ENCODE measurements at regions not wholly inside any gene's neighbourhood (a gene's known extent, or its start where the extent isn't known, plus 50 kb on each side); places are given as distances from the start of the nearest gene placed in this dataset.

GRCh38 chr4:96263291-96263690 lies 423.4 kb downstream of the PDHA2 start:
- Mint-ChIP-seq H3K36me3 (peaks cover 8% of the 10 kb centered on the region), H3K9me3 (peaks cover 17% of the 10 kb centered on the region), H3K4me1 (peaks cover 4% of the 10 kb centered on the region), H3K27me3 (ENCODE audit: low read depth) (no peaks in the 10 kb centered on the region), H3K27ac (no peak overlapping the region), H3K4me3 (no peak overlapping the region)
- TF ChIP-seq CTCF (IDR thresholded peaks at IDR 0.05; ENCODE audit: unreplicated experiment): no peak
- DNase-seq (ENCODE audit: low spot score in 2 of 2, unreplicated experiment in 2 of 2): no peak

- Mint-ChIP-seq H3K9me3 (peaks cover 28% of the 10 kb centered on the region), H3K27ac (no peak overlapping the region), H3K4me1 (peaks cover 4% of the 10 kb centered on the region), H3K27me3 (ENCODE audit: low read depth) (no peaks in the 10 kb centered on the region), H3K36me3 (peaks cover 8% of the 10 kb centered on the region), H3K4me3 (no peak overlapping the region)
- no peak for DNase-seq (ENCODE audit: low spot score in 2 of 2, unreplicated experiment in 2 of 2)
- TF ChIP-seq CTCF (IDR thresholded peaks at IDR 0.05; ENCODE audit: unreplicated experiment): no peak
These were observed 425.1 kb downstream of the PDHA2 start for GRCh38 chr4:96264941-96265463.

- TF ChIP-seq CTCF (IDR thresholded peaks at IDR 0.05; ENCODE audit: unreplicated experiment): no peak
- Mint-ChIP-seq H3K9me3 (no peaks in the 10 kb centered on the region), H3K4me3 (no peak overlapping the region), H3K36me3 (no peaks in the 10 kb centered on the region), H3K4me1 (peaks cover 9% of the 10 kb centered on the region), H3K27me3 (ENCODE audit: low read depth) (no peaks in the 10 kb centered on the region), H3K27ac (no peak overlapping the region)
- no peak for DNase-seq (ENCODE audit: low spot score in 2 of 2, unreplicated experiment in 2 of 2)
These were observed 453.9 kb downstream of the PDHA2 start for GRCh38 chr4:96293806-96294205.

GRCh38 chr4:96295143-96295741 lies 455.3 kb downstream of the PDHA2 start:
- Mint-ChIP-seq H3K4me3 (no peak overlapping the region), H3K27ac (no peak overlapping the region), H3K27me3 (ENCODE audit: low read depth) (no peaks in the 10 kb centered on the region), H3K9me3 (peaks cover 3% of the 10 kb centered on the region), H3K4me1 (peaks cover 4% of the 10 kb centered on the region), H3K36me3 (no peaks in the 10 kb centered on the region)
- TF ChIP-seq CTCF (IDR thresholded peaks at IDR 0.05; ENCODE audit: unreplicated experiment): no peak
- no peak for DNase-seq (ENCODE audit: low spot score in 2 of 2, unreplicated experiment in 2 of 2)

- Mint-ChIP-seq H3K27ac (no peak overlapping the region), H3K36me3 (no peaks in the 10 kb centered on the region), H3K9me3 (peaks cover 6% of the 10 kb centered on the region), H3K27me3 (ENCODE audit: low read depth) (no peaks in the 10 kb centered on the region), H3K4me3 (no peak overlapping the region), H3K4me1 (peaks cover 3% of the 10 kb centered on the region)
- no peak for TF ChIP-seq CTCF (IDR thresholded peaks at IDR 0.05; ENCODE audit: unreplicated experiment)
- no peak for DNase-seq (ENCODE audit: low spot score in 2 of 2, unreplicated experiment in 2 of 2)
These were observed 461.8 kb downstream of the PDHA2 start for GRCh38 chr4:96301715-96302114.

Measured in mesothelial cell of epicardium (in vitro differentiated cells).